ENCODE measurements at regions not wholly inside any gene's neighbourhood (a gene's known extent, or its start where the extent isn't known, plus 50 kb on each side); places are given as distances from the start of the nearest gene placed in this dataset.

- CTCF ChIA-PET, result no interaction called here
- H3K4me2 ChIP-seq (ENCODE audit: low read length), result no peak overlapping the region
- ATAC-seq (no peak), DNase-seq (ENCODE audit: low read depth, low spot score) (no peak)
- no peaks in the 10 kb centered on the region for H3K9me2 ChIP-seq (ENCODE audit: insufficient read depth)
- H2AFZ ChIP-seq (ENCODE audit: low read depth, low read length, poor library complexity, severe bottlenecking), result no peak overlapping the region
- H3K4me1 ChIP-seq (ENCODE audit: control insufficient read depth in 1 of 2, insufficient read depth in 2 of 2, low read length in 2 of 2), result no peaks in the 10 kb centered on the region
- BruUV-seq (replicated peaks), result no TSS peak
- POLR2A ChIA-PET, result no interaction called here
- RAD21 ChIA-PET (ENCODE audit: low non-redundant PET in 1 of 2, low total read pairs in 2 of 2, uncharacterized antibody in 2 of 2, unreplicated experiment in 2 of 2), result no interaction called here
- intact Hi-C loops (cut with micrococcal nuclease), result no loop called here
- H3K27ac ChIP-seq (ENCODE audit: low read depth, low read length), result no peak overlapping the region
- no peaks in the 10 kb centered on the region for H3K36me3 ChIP-seq (ENCODE audit: control insufficient read depth in 1 of 2, insufficient read depth in 2 of 2, low read length in 2 of 2)
- no peaks in the 10 kb centered on the region for H3K27me3 ChIP-seq (ENCODE audit: insufficient read depth, low read length)
- H3K79me2 ChIP-seq (ENCODE audit: insufficient read depth, low read length), result no peaks in the 10 kb centered on the region
- TF ChIP-seq CTCF (IDR thresholded peaks at IDR 0.05 in 2 of 3, conservative IDR thresholded peaks at IDR 0.05 in 1 of 3; ENCODE audit: borderline replicate concordance in 1 of 3, insufficient read depth in 1 of 3, low read depth in 2 of 3, low read length in 2 of 3) (no peak), ELF1 (IDR thresholded peaks at IDR 0.05; ENCODE audit: borderline replicate concordance, low read depth) (no peak), CBX3 (IDR thresholded peaks at IDR 0.05; ENCODE audit: low read depth) (no peak)
- H3K9me3 ChIP-seq (ENCODE audit: control insufficient read depth in 1 of 2, insufficient read depth in 1 of 2, low read depth in 1 of 2, low read length in 2 of 2), result no peaks in the 10 kb centered on the region
- H3K9ac ChIP-seq (ENCODE audit: low read length), result no peak overlapping the region
- no peak overlapping the region for H3K4me3 ChIP-seq (replicated peaks in 1 of 2; ENCODE audit: low read depth in 1 of 2, low read length in 2 of 2)
- H4K20me1 ChIP-seq (ENCODE audit: insufficient read depth), result no peaks in the 10 kb centered on the region; the same call in 1 of the 2 replicates
Observed at GRCh38 chr2:108118996-108119395, 120.8 kb upstream of the SULT1C3 start.

- TF ChIP-seq POLR2A (IDR thresholded peaks at IDR 0.05; ENCODE audit: borderline replicate concordance, extremely low read depth, insufficient read depth, insufficient read length) (no peak), MAX (IDR thresholded peaks at IDR 0.05) (no peak), EGR1 (IDR thresholded peaks at IDR 0.05; ENCODE audit: low read depth) (no peak), EZH2phosphoT487 (IDR thresholded peaks at IDR 0.05; ENCODE audit: borderline replicate concordance) (no peak), REST (IDR thresholded peaks at IDR 0.05; ENCODE audit: low read depth) (no peak), RAD21 (IDR thresholded peaks at IDR 0.05; ENCODE audit: low read depth) (no peak), SIN3A (IDR thresholded peaks at IDR 0.05; ENCODE audit: low read depth) (no peak), JUND (IDR thresholded peaks at IDR 0.05) (no peak), ELF1 (IDR thresholded peaks at IDR 0.05; ENCODE audit: borderline replicate concordance, low read depth) (no peak)
- RAD21 ChIA-PET (ENCODE audit: low non-redundant PET in 1 of 2, low total read pairs in 2 of 2, uncharacterized antibody in 2 of 2, unreplicated experiment in 2 of 2), result no interaction called here
- Histone ChIP-seq H3K27me3 (ENCODE audit: insufficient read depth, low read length) (no peaks in the 10 kb centered on the region), H3K9ac (ENCODE audit: low read length) (no peak overlapping the region), H3K36me3 (ENCODE audit: control insufficient read depth in 1 of 2, insufficient read depth in 2 of 2, low read length in 2 of 2) (no peaks in the 10 kb centered on the region), H3K79me2 (ENCODE audit: insufficient read depth, low read length) (no peaks in the 10 kb centered on the region), H3K9me3 (ENCODE audit: control insufficient read depth in 1 of 2, insufficient read depth in 1 of 2, low read depth in 1 of 2, low read length in 2 of 2) (no peaks in the 10 kb centered on the region), H3K9me2 (ENCODE audit: insufficient read depth) (no peaks in the 10 kb centered on the region), H4K20me1 (ENCODE audit: insufficient read depth) (no peaks in the 10 kb centered on the region; the same call in 1 of the 2 replicates), H3K4me3 (replicated peaks in 1 of 2; ENCODE audit: low read depth in 1 of 2, low read length in 2 of 2) (no peak overlapping the region), H2AFZ (ENCODE audit: low read depth, low read length, poor library complexity, severe bottlenecking) (no peak overlapping the region), H3K27ac (ENCODE audit: low read depth, low read length) (no peak overlapping the region), H3K4me2 (ENCODE audit: low read length) (no peak overlapping the region), H3K4me1 (ENCODE audit: control insufficient read depth in 1 of 2, insufficient read depth in 2 of 2, low read length in 2 of 2) (no peaks in the 10 kb centered on the region)
- CTCF ChIA-PET, result no interaction called here
- ATAC-seq, result no peak
- no peak for DNase-seq (ENCODE audit: low read depth, low spot score)
- no TSS peak for BruUV-seq (replicated peaks)
- POLR2A ChIA-PET, result no interaction called here
- intact Hi-C loops (cut with micrococcal nuclease), result no loop called here
Observed at GRCh38 chr2:108119492-108119891, 120.3 kb upstream of the SULT1C3 start.

All from HCT116 (cell line).